GM12878 (cell line): ENCODE measurements at regions not wholly inside any gene's neighbourhood (a gene's known extent, or its start where the extent isn't known, plus 50 kb on each side); places are given as distances from the start of the nearest gene placed in this dataset.

Experiments
- ATAC-seq: fragments of 200-7000 bp; cut with Tn5 transposase; 3 replicates; pipeline ENCODE4 v1.9.1; 2020; ENCODE audit warnings: mild to moderate bottlenecking, moderate library complexity
- BruUV-seq: library from RNA; stranded (reverse); fragments of 400-500 nt; replicated peaks from 2 replicates; lab custom pipeline; 2021; lab: Mats Ljungman, UMichigan
- CTCF ChIA-PET: fragments of 300-600 bp; sonication (Branson Sonifier 250); formaldehyde crosslinking; extraction: SDS; loops from one replicate; lab custom pipeline; 2021; ENCODE audit warnings: inconsistent platforms; lab: Yijun Ruan, JAX
- POLR2A ChIA-PET: fragments of 350-600 bp; formaldehyde crosslinking; extraction: SDS; loops from one replicate; lab custom pipeline; 2021; ENCODE audit warnings: inconsistent platforms; lab: Charles Lee
- RAD21 ChIA-PET: fragments of 300-600 bp; sonication (Branson Sonifier 250); formaldehyde crosslinking; loops from one replicate; lab custom pipeline; 2023; ENCODE audit warnings: antibody characterized with exemption; ENCODE audit not compliant: unreplicated experiment; lab: Charles Lee
- SMC1A ChIA-PET: fragments of 300-600 bp; sonication (Branson Sonifier 250); formaldehyde crosslinking; loops from one replicate; lab custom pipeline; 2023; ENCODE audit not compliant: unreplicated experiment, uncharacterized antibody; lab: Charles Lee
- DNase-seq: peaks from one replicate; pipeline ENCODE4 v3.0.0-alpha.2; 2011; ENCODE audit warnings: low read depth, low spot score
- FAIRE-seq: peaks from 3 replicates; lab custom pipeline; 2011; peaks lifted over from hg19 to GRCh38; lab: Jason Lieb, UNC
- H2AFZ ChIP-seq: 2 replicates; pipeline ENCODE4 v1.6.0; 2011; ENCODE audit warnings: low read depth, low read length, control low read depth; ENCODE audit not compliant: control insufficient read depth
- H3K27ac ChIP-seq: 2 replicates; pipeline ENCODE4 v1.5.1; 2011; ENCODE audit warnings: control low read depth; ENCODE audit not compliant: control insufficient read depth, insufficient read depth
- H3K27me3 ChIP-seq, 2 experiments: replicated peaks in 1 of 2; 2 replicates each; pipeline versions ENCODE4 v1.6.0 to v1.6.1; 2011; ENCODE audit warnings: low read length in 1 of 2; ENCODE audit not compliant: control insufficient read depth in 2 of 2, insufficient read depth in 2 of 2
- H3K36me3 ChIP-seq, 2 experiments: 2 replicates each; pipeline ENCODE4 v1.5.1; 2011; ENCODE audit warnings: low read length in 1 of 2; ENCODE audit not compliant: control insufficient read depth in 2 of 2, insufficient read depth in 2 of 2
- H3K4me1 ChIP-seq: 2 replicates; pipeline ENCODE4 v1.6.1; 2011; ENCODE audit warnings: mild to moderate bottlenecking, low read length, moderate library complexity, mixed read lengths; ENCODE audit not compliant: control insufficient read depth, insufficient read depth
- H3K4me2 ChIP-seq: 2 replicates; pipeline ENCODE4 v1.6.0; 2011; ENCODE audit warnings: control low read depth; ENCODE audit not compliant: control insufficient read depth, insufficient read depth
- H3K4me3 ChIP-seq: fragments of 200-600 bp; sonication (generic); 2 replicates; pipeline ENCODE4 v1.5.1; 2016
- H3K79me2 ChIP-seq: 2 replicates; pipeline ENCODE4 v1.6.0; 2011; ENCODE audit warnings: low read length; ENCODE audit not compliant: control insufficient read depth, insufficient read depth
- H3K9ac ChIP-seq: 2 replicates; pipeline ENCODE4 v1.8.0; 2011; ENCODE audit warnings: low read length, control low read depth, mixed read lengths; ENCODE audit not compliant: control insufficient read depth, insufficient read depth
- H3K9me3 ChIP-seq: replicated peaks from 3 replicates; pipeline ENCODE4 v1.5.1; 2011; ENCODE audit warnings: mild to moderate bottlenecking, low read length; ENCODE audit not compliant: control insufficient read depth, insufficient read depth
- H4K20me1 ChIP-seq: 2 replicates; pipeline ENCODE4 v1.6.0; 2011; ENCODE audit not compliant: control insufficient read depth, insufficient read depth
- BCL11A ChIP-seq: IDR thresholded peaks from 2 replicates; pipeline ENCODE4 v1.6.1; 2011; ENCODE audit warnings: low read depth, low read length
- CHD4 ChIP-seq: fragments of 200-600 bp; sonication (generic); IDR thresholded peaks from 2 replicates; pipeline ENCODE4 v1.6.1; 2016; ENCODE audit warnings: mild to moderate bottlenecking
- EGR1 ChIP-seq, 2 experiments: IDR thresholded peaks; 1 replicate in 1 of 2; 2 replicates in 1 of 2; pipeline ENCODE4 v1.6.1; 2011 to 2012; ENCODE audit warnings: low read depth in 2 of 2, low read length in 2 of 2, borderline replicate concordance in 1 of 2, mild to moderate bottlenecking in 1 of 2, moderate library complexity in 1 of 2
- MTA2 ChIP-seq: fragments of 450-650 bp; IDR thresholded peaks from 2 replicates; pipeline ENCODE4 v1.6.1; 2016; ENCODE audit warnings: low read depth, mild to moderate bottlenecking, moderate library complexity
- MXI1 ChIP-seq: fragments of 150-350 bp; IDR thresholded peaks from 2 replicates; pipeline ENCODE4 v1.6.1; 2011; ENCODE audit warnings: low read depth, mild to moderate bottlenecking, inconsistent platforms, low read length, improper control_type of control experiment
- PAX5 ChIP-seq: IDR thresholded peaks from 2 replicates; pipeline ENCODE4 v1.6.1; 2011; ENCODE audit warnings: low read depth, low read length, borderline replicate concordance
- PBX3 ChIP-seq: IDR thresholded peaks from 2 replicates; pipeline ENCODE4 v1.6.1; 2011; ENCODE audit warnings: mild to moderate bottlenecking, low read depth, low read length, moderate library complexity; ENCODE audit not compliant: insufficient replicate concordance
- PKNOX1 ChIP-seq: fragments of 450-650 bp; IDR thresholded peaks from 2 replicates; pipeline ENCODE4 v1.6.1; 2016; ENCODE audit warnings: mild to moderate bottlenecking
- RELA ChIP-seq: fragments of 450-650 bp; IDR thresholded peaks from 2 replicates; pipeline ENCODE4 v1.8.0; 2014; ENCODE audit warnings: borderline replicate concordance; ENCODE audit not compliant: partially characterized antibody
- TAF1 ChIP-seq: IDR thresholded peaks from 2 replicates; pipeline ENCODE4 v1.6.1; 2011; ENCODE audit warnings: mild to moderate bottlenecking, low read depth, low read length, borderline replicate concordance
- YY1 ChIP-seq: IDR thresholded peaks from 2 replicates; pipeline ENCODE4 v1.6.1; 2011; ENCODE audit warnings: low read depth, mild to moderate bottlenecking, low read length
- ZNF207 ChIP-seq: fragments of 450-650 bp; IDR thresholded peaks from 2 replicates; pipeline ENCODE4 v1.6.1; 2014; ENCODE audit warnings: antibody characterized with exemption, mild to moderate bottlenecking, borderline replicate concordance
- ZSCAN29 ChIP-seq: fragments of 450-650 bp; IDR thresholded peaks from 2 replicates; pipeline ENCODE4 v1.6.1; 2017; ENCODE audit warnings: mild to moderate bottlenecking, moderate library complexity
- WGBS: methylation state at CpG from one replicate; pipeline ENCODE4 v1.1.6; 2016; ENCODE audit warnings: low lambda C conversion rate; ENCODE audit not compliant: insufficient replicate concordance, insufficient coverage; ENCODE audit errors: missing lambda C conversion rate; 5-methylcytosine and 5-hydroxymethylcytosine counted together
- in situ Hi-C: fragments of 300-500 bp; cut with MboI; formaldehyde crosslinking; loops from 9 replicates; pipeline ENCODE4 v1.14.3; 2018; ENCODE audit warnings: mixed read lengths
- intact Hi-C: fragments of 100-400 bp; cut with micrococcal nuclease; formaldehyde crosslinking; loops from one replicate; pipeline ENCODE4 v1.14.2; 2022; ENCODE audit not compliant: unreplicated experiment
- TF ChIP-seq, protein P1 (sequence below): fragments of 450-650 bp; IDR thresholded peaks from 2 replicates; pipeline ENCODE4 v1.6.1; 2017; ENCODE audit warnings: low read depth, mild to moderate bottlenecking, moderate library complexity
- TF ChIP-seq, protein P2 (sequence below): fragments of 450-650 bp; IDR thresholded peaks from 2 replicates; pipeline ENCODE4 v1.6.1; 2017; ENCODE audit warnings: borderline replicate concordance
- TF ChIP-seq, protein P3 (sequence below): IDR thresholded peaks from 2 replicates; pipeline ENCODE4 v1.6.1; 2012; ENCODE audit warnings: low read depth, low read length, improper control_type of control experiment
- TF ChIP-seq, protein P4 (sequence below), 3 experiments: IDR thresholded peaks in 2 of 3; conservative IDR thresholded peaks in 1 of 3; 2 replicates each; pipeline ENCODE4 v1.5.1; 2011; ENCODE audit warnings: low read depth in 3 of 3, low read length in 3 of 3, mild to moderate bottlenecking in 3 of 3, control low read depth in 2 of 3, moderate library complexity in 2 of 3, inconsistent platforms in 1 of 3, mixed read lengths in 1 of 3; ENCODE audit not compliant: control insufficient read depth in 2 of 3, insufficient read depth in 1 of 3; ENCODE audit errors: extremely low read depth in 1 of 3

- no peak for DNase-seq
- CTCF ChIA-PET, result no interaction called here
- in situ Hi-C loops (no loop called here), intact Hi-C loops (no loop called here)
- RAD21 ChIA-PET, result no interaction called here
- Histone ChIP-seq H2AFZ (no peak overlapping the region), H3K9me3 (no peaks in the 10 kb centered on the region), H3K27me3 (no peaks in the 10 kb centered on the region), H3K36me3 (no peaks in the 10 kb centered on the region), H3K27ac (no peak overlapping the region), H3K4me3 (no peak overlapping the region), H3K4me2 (no peak overlapping the region), H3K9ac (no peak overlapping the region), H3K4me1 (no peaks in the 10 kb centered on the region), H3K79me2 (no peaks in the 10 kb centered on the region), H4K20me1 (no peaks in the 10 kb centered on the region)
- TF ChIP-seq RELA, result no peak
- TF ChIP-seq, protein P1, sequence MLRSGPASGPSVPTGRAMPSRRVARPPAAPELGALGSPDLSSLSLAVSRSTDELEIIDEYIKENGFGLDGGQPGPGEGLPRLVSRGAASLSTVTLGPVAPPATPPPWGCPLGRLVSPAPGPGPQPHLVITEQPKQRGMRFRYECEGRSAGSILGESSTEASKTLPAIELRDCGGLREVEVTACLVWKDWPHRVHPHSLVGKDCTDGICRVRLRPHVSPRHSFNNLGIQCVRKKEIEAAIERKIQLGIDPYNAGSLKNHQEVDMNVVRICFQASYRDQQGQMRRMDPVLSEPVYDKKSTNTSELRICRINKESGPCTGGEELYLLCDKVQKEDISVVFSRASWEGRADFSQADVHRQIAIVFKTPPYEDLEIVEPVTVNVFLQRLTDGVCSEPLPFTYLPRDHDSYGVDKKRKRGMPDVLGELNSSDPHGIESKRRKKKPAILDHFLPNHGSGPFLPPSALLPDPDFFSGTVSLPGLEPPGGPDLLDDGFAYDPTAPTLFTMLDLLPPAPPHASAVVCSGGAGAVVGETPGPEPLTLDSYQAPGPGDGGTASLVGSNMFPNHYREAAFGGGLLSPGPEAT, result no peak
- TF ChIP-seq PAX5, result no peak
- TF ChIP-seq BCL11A, result no peak
- no peak for TF ChIP-seq MXI1
- TF ChIP-seq TAF1, result no peak
- no peak for TF ChIP-seq PBX3
- TF ChIP-seq EGR1 (IDR thresholded peaks at IDR 0.05; ENCODE audit: borderline replicate concordance in 1 of 2, low read depth in 2 of 2, low read length in 2 of 2), result no peak
- no peak for TF ChIP-seq ZNF207
- TF ChIP-seq MTA2, result no peak
- no peak for TF ChIP-seq YY1
- no peak for TF ChIP-seq CHD4
- TF ChIP-seq, protein P2, sequence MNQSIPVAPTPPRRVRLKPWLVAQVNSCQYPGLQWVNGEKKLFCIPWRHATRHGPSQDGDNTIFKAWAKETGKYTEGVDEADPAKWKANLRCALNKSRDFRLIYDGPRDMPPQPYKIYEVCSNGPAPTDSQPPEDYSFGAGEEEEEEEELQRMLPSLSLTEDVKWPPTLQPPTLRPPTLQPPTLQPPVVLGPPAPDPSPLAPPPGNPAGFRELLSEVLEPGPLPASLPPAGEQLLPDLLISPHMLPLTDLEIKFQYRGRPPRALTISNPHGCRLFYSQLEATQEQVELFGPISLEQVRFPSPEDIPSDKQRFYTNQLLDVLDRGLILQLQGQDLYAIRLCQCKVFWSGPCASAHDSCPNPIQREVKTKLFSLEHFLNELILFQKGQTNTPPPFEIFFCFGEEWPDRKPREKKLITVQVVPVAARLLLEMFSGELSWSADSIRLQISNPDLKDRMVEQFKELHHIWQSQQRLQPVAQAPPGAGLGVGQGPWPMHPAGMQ, result no peak
- TF ChIP-seq, protein P3, sequence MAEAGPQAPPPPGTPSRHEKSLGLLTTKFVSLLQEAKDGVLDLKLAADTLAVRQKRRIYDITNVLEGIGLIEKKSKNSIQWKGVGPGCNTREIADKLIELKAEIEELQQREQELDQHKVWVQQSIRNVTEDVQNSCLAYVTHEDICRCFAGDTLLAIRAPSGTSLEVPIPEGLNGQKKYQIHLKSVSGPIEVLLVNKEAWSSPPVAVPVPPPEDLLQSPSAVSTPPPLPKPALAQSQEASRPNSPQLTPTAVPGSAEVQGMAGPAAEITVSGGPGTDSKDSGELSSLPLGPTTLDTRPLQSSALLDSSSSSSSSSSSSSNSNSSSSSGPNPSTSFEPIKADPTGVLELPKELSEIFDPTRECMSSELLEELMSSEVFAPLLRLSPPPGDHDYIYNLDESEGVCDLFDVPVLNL, result no peak
- no peak for TF ChIP-seq PKNOX1
- no peak for TF ChIP-seq ZSCAN29
- TF ChIP-seq, protein P4, sequence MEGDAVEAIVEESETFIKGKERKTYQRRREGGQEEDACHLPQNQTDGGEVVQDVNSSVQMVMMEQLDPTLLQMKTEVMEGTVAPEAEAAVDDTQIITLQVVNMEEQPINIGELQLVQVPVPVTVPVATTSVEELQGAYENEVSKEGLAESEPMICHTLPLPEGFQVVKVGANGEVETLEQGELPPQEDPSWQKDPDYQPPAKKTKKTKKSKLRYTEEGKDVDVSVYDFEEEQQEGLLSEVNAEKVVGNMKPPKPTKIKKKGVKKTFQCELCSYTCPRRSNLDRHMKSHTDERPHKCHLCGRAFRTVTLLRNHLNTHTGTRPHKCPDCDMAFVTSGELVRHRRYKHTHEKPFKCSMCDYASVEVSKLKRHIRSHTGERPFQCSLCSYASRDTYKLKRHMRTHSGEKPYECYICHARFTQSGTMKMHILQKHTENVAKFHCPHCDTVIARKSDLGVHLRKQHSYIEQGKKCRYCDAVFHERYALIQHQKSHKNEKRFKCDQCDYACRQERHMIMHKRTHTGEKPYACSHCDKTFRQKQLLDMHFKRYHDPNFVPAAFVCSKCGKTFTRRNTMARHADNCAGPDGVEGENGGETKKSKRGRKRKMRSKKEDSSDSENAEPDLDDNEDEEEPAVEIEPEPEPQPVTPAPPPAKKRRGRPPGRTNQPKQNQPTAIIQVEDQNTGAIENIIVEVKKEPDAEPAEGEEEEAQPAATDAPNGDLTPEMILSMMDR (IDR thresholded peaks at IDR 0.05 in 2 of 3, conservative IDR thresholded peaks at IDR 0.05 in 1 of 3; ENCODE audit: control insufficient read depth in 2 of 3, extremely low read depth in 1 of 3, insufficient read depth in 1 of 3, low read depth in 3 of 3, low read length in 3 of 3), result no peak
- ATAC-seq, result no peak
- 43% methylated on average over 1 of the region's 1 CpG for WGBS
- BruUV-seq, result no TSS peak
- POLR2A ChIA-PET, result no interaction called here
- SMC1A ChIA-PET, result no interaction called here
- no peak for FAIRE-seq
Observed at GRCh38 chr13:47638627-47639026, 362.4 kb downstream of the SUCLA2 start.
